Caco-2 (cell line): ENCODE measurements at regions not wholly inside any gene's neighbourhood (a gene's known extent, or its start where the extent isn't known, plus 50 kb on each side); places are given as distances from the start of the nearest gene placed in this dataset.

Experiments
- BruUV-seq: library from RNA; stranded (reverse); fragments of 400-500 nt; replicated peaks from 2 replicates; lab custom pipeline; 2021; lab: Mats Ljungman, UMichigan
- CTCF ChIA-PET: fragments of 300-600 bp; sonication (Branson Sonifier 250); formaldehyde crosslinking; loops from one replicate; lab custom pipeline; 2022; ENCODE audit warnings: antibody characterized with exemption; lab: Charles Lee
- POLR2A ChIA-PET: fragments of 300-600 bp; sonication (Branson Sonifier 250); formaldehyde crosslinking; loops from one replicate; lab custom pipeline; 2022; ENCODE audit warnings: antibody characterized with exemption; lab: Charles Lee
- DNase-seq, 2 experiments: peaks; one replicate each; pipeline versions ENCODE4 v3.0.0 to v3.0.0-alpha.2; 2020 to 2022
- H3K27me3 ChIP-seq: replicated peaks from 2 replicates; pipeline ENCODE4 v1.6.0; 2011; ENCODE audit warnings: low read length; ENCODE audit not compliant: control insufficient read depth, insufficient read depth
- H3K36me3 ChIP-seq: 2 replicates; pipeline ENCODE4 v1.5.1; 2011; ENCODE audit warnings: low read length; ENCODE audit not compliant: control insufficient read depth, insufficient read depth
- H3K4me1 ChIP-seq: fragments of 250-450 bp; sonication (Bioruptor Pico); 2 replicates; pipeline ENCODE4 v1.5.1; 2020; ENCODE audit warnings: mild to moderate bottlenecking
- H3K4me3 ChIP-seq: 2 replicates; pipeline ENCODE4 v1.5.1; 2011; ENCODE audit warnings: low read depth, mild to moderate bottlenecking, control low read depth, low read length
- H3K9me3 ChIP-seq: fragments of 250-450 bp; sonication (Bioruptor Pico); 2 replicates; pipeline ENCODE4 v1.5.1; 2020; ENCODE audit warnings: mild to moderate bottlenecking, moderate library complexity
- H3K27ac Mint-ChIP-seq: one replicate; pipeline ENCODE4 v1.8.0; 2022; ENCODE audit warnings: mixed read lengths; ENCODE audit not compliant: unreplicated experiment
- H3K27me3 Mint-ChIP-seq: one replicate; pipeline ENCODE4 v1.8.0; 2022; ENCODE audit warnings: mixed read lengths; ENCODE audit not compliant: insufficient read depth, unreplicated experiment
- H3K36me3 Mint-ChIP-seq: one replicate; pipeline ENCODE4 v1.8.0; 2022; ENCODE audit warnings: mild to moderate bottlenecking, mixed read lengths; ENCODE audit not compliant: insufficient read depth, unreplicated experiment
- H3K4me1 Mint-ChIP-seq: one replicate; pipeline ENCODE4 v1.8.0; 2022; ENCODE audit warnings: low read depth, mixed read lengths; ENCODE audit not compliant: unreplicated experiment
- H3K4me3 Mint-ChIP-seq: one replicate; pipeline ENCODE4 v1.8.0; 2022; ENCODE audit warnings: mild to moderate bottlenecking, moderate library complexity, mixed read lengths; ENCODE audit not compliant: unreplicated experiment
- H3K9me3 Mint-ChIP-seq: one replicate; pipeline ENCODE4 v1.8.0; 2022; ENCODE audit warnings: mixed read lengths; ENCODE audit not compliant: unreplicated experiment
- intact Hi-C: fragments of 100-400 bp; cut with micrococcal nuclease; formaldehyde crosslinking; loops from one replicate; pipeline ENCODE4 v1.10.0; 2022; ENCODE audit not compliant: unreplicated experiment
- TF ChIP-seq, protein P1 (sequence below), 2 experiments: fragments of 200-600 bp in 1 of 2; IDR thresholded peaks; 1 replicate in 1 of 2; 2 replicates in 1 of 2; pipeline versions ENCODE4 v1.5.1 to v1.8.0; 2011 to 2022; ENCODE audit warnings: antibody characterized with exemption in 1 of 2, control low read depth in 1 of 2, inconsistent platforms in 1 of 2, low read depth in 1 of 2, low read length in 1 of 2, mild to moderate bottlenecking in 1 of 2, moderate library complexity in 1 of 2; ENCODE audit not compliant: insufficient read depth in 1 of 2, severe bottlenecking in 1 of 2, unreplicated experiment in 1 of 2

DNA sequence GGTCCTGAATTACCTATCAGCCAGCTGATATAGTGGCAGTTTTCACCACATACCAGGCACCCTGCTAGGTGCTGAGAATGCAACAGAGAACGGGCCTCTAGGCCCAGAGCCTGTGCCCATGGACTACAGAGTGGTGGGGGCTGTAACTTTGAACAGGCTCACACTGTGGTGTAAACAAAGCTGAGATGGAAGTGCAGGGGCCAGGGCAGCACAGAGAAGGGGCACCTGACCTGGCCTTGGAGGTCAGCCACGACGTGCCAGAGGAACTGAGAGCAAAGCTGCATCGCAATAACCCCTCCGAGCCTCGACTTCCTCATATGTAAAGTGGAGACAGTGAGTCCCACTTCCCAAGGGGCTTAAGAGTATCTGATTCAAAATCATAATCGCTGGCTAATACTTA, 105.8 kb downstream of the MAFB start:
- peaks cover 7% of the 10 kb centered on the region for H3K27me3 Mint-ChIP-seq
- no peak overlapping the region for H3K27ac Mint-ChIP-seq
- Histone ChIP-seq H3K27me3 (no peaks in the 10 kb centered on the region; the same call in 1 of the 2 replicates), H3K36me3 (no peaks in the 10 kb centered on the region), H3K4me1 (peaks cover 11% of the 10 kb centered on the region), H3K4me3 (no peak overlapping the region), H3K9me3 (no peaks in the 10 kb centered on the region)
- CTCF ChIA-PET, result interaction anchor here (0.9 kb wide), 1 partner anchor 77 kb away, joined by 3 read pairs; no protein-coding TSS in a partner anchor
- intact Hi-C loops, result no loop called here
- no peak overlapping the region for H3K4me3 Mint-ChIP-seq
- TF ChIP-seq, protein P1, sequence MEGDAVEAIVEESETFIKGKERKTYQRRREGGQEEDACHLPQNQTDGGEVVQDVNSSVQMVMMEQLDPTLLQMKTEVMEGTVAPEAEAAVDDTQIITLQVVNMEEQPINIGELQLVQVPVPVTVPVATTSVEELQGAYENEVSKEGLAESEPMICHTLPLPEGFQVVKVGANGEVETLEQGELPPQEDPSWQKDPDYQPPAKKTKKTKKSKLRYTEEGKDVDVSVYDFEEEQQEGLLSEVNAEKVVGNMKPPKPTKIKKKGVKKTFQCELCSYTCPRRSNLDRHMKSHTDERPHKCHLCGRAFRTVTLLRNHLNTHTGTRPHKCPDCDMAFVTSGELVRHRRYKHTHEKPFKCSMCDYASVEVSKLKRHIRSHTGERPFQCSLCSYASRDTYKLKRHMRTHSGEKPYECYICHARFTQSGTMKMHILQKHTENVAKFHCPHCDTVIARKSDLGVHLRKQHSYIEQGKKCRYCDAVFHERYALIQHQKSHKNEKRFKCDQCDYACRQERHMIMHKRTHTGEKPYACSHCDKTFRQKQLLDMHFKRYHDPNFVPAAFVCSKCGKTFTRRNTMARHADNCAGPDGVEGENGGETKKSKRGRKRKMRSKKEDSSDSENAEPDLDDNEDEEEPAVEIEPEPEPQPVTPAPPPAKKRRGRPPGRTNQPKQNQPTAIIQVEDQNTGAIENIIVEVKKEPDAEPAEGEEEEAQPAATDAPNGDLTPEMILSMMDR (IDR thresholded peaks at IDR 0.05; ENCODE audit: insufficient read depth in 1 of 2, low read depth in 1 of 2, low read length in 1 of 2, severe bottlenecking in 1 of 2, unreplicated experiment in 1 of 2), result no peak
- no peaks in the 10 kb centered on the region for H3K9me3 Mint-ChIP-seq
- H3K36me3 Mint-ChIP-seq, result no peaks in the 10 kb centered on the region
- POLR2A ChIA-PET, result no interaction called here
- H3K4me1 Mint-ChIP-seq, result peaks cover 16% of the 10 kb centered on the region
- BruUV-seq, result no TSS peak
- no peak for DNase-seq

DNA sequence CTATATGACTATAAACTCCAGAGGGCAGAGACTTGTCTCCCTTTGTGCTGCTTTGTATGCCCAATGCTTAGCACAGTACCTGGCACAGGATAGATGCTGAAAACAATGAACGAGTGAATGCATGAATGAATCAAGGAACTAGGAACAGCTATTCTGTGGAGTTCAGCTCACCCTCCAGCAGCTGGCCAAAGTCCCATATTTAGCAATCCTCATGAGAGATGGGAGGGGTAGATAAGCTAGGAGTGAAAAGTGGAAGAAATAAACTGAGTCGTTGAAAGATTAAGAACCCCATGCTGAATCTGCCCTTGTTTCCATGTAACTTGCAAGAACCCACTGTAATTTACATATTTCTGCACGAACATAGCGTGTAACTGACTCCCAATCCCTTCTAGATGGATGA, 106.5 kb downstream of the MAFB start:
- Mint-ChIP-seq H3K27me3 (peaks cover 7% of the 10 kb centered on the region), H3K4me1 (peaks cover 16% of the 10 kb centered on the region), H3K4me3 (no peak overlapping the region), H3K9me3 (no peaks in the 10 kb centered on the region), H3K27ac (no peak overlapping the region), H3K36me3 (no peaks in the 10 kb centered on the region)
- Histone ChIP-seq H3K4me1 (peaks cover 11% of the 10 kb centered on the region), H3K9me3 (no peaks in the 10 kb centered on the region), H3K27me3 (no peaks in the 10 kb centered on the region; the same call in 1 of the 2 replicates), H3K4me3 (no peak overlapping the region), H3K36me3 (no peaks in the 10 kb centered on the region)
- no TSS peak for BruUV-seq
- peak in 1 of 2 experiments; percentile 48 for DNase-seq
- TF ChIP-seq, protein P1 (IDR thresholded peaks at IDR 0.05; ENCODE audit: insufficient read depth in 1 of 2, low read depth in 1 of 2, low read length in 1 of 2, severe bottlenecking in 1 of 2, unreplicated experiment in 1 of 2), result no peak
- intact Hi-C loops, result no loop called here
- ChIA-PET CTCF (interaction anchor here (0.7 kb wide), 1 partner anchor 24 kb away, joined by 4 read pairs; no protein-coding TSS in a partner anchor), POLR2A (no interaction called here)

DNA sequence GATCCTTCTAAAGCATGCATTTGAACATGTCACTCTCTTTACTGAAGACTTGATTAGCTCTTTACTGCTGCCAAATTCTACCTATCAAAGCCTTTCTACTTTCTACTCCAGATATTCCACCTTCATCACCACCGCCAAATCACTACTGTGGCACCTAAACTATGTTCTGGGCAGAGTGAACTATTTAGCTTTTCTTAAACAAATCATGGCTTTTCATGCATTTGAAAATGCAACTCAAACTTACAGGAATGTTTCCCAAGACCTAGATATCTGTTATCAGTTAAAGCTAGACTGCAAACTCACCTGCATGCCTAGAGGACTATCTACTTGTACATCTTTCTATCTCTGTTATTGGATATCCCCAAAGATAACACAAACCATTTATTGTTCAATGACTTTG, 109.3 kb downstream of the MAFB start:
- H3K36me3 ChIP-seq, result no peaks in the 10 kb centered on the region
- H3K4me1 ChIP-seq, result peaks cover 11% of the 10 kb centered on the region
- H3K36me3 Mint-ChIP-seq, result no peaks in the 10 kb centered on the region
- no peak overlapping the region for H3K4me3 ChIP-seq
- BruUV-seq, result no TSS peak
- H3K27me3 ChIP-seq, result no peaks in the 10 kb centered on the region
- ChIA-PET CTCF (no interaction called here), POLR2A (no interaction called here)
- H3K4me3 Mint-ChIP-seq, result no peak overlapping the region
- no peaks in the 10 kb centered on the region for H3K9me3 ChIP-seq
- no peak overlapping the region for H3K27ac Mint-ChIP-seq
- H3K9me3 Mint-ChIP-seq, result no peaks in the 10 kb centered on the region
- no peak for DNase-seq
- intact Hi-C loops, result no loop called here
- H3K27me3 Mint-ChIP-seq, result peaks cover 4% of the 10 kb centered on the region
- H3K4me1 Mint-ChIP-seq, result peaks cover 16% of the 10 kb centered on the region
- TF ChIP-seq, protein P1 (IDR thresholded peaks at IDR 0.05; ENCODE audit: insufficient read depth in 1 of 2, low read depth in 1 of 2, low read length in 1 of 2, severe bottlenecking in 1 of 2, unreplicated experiment in 1 of 2), result no peak
